ENCODE measurements at regions not wholly inside any gene's neighbourhood (a gene's known extent, or its start where the extent isn't known, plus 50 kb on each side); places are given as distances from the start of the nearest gene placed in this dataset.

GRCh38 chr1:115545096-115545720 is 96.6 kb upstream of the VANGL1 start:
- no peak overlapping the region for H3K9ac ChIP-seq
- no peak overlapping the region for H3K4me2 ChIP-seq (ENCODE audit: low read length)
- no peaks in the 10 kb centered on the region for H3K27me3 ChIP-seq (ENCODE audit: control insufficient read depth, insufficient read depth, low read length)
- peak overlapping the region; percentile 59 for H2AFZ ChIP-seq
- no peaks in the 10 kb centered on the region for H3K9me3 ChIP-seq (ENCODE audit: control insufficient read depth, low read length)
- no peaks in the 10 kb centered on the region for H3K79me2 ChIP-seq
- no peaks in the 10 kb centered on the region for H3K4me1 ChIP-seq
- no peak for TF ChIP-seq CTCF (IDR thresholded peaks at IDR 0.05)
- no peak overlapping the region for H3K4me3 ChIP-seq (ENCODE audit: low read depth, low read length)
- no peak overlapping the region for H3K27ac ChIP-seq
- no peaks in the 10 kb centered on the region for H3K36me3 ChIP-seq (ENCODE audit: control insufficient read depth, insufficient read depth, low read length)

- Histone ChIP-seq H2AFZ (no peak overlapping the region), H3K9ac (no peak overlapping the region), H3K36me3 (ENCODE audit: control insufficient read depth, insufficient read depth, low read length) (no peaks in the 10 kb centered on the region), H3K79me2 (no peaks in the 10 kb centered on the region), H3K27ac (no peak overlapping the region), H3K4me2 (ENCODE audit: low read length) (no peak overlapping the region), H3K4me3 (ENCODE audit: low read depth, low read length) (no peak overlapping the region), H3K4me1 (no peaks in the 10 kb centered on the region), H3K9me3 (ENCODE audit: control insufficient read depth, low read length) (no peaks in the 10 kb centered on the region), H3K27me3 (ENCODE audit: control insufficient read depth, insufficient read depth, low read length) (no peaks in the 10 kb centered on the region)
- no peak for TF ChIP-seq CTCF (IDR thresholded peaks at IDR 0.05)
Observed at GRCh38 chr1:115544131-115544530, 97.6 kb upstream of the VANGL1 start.

GRCh38 chr1:115543247-115543646 is 98.5 kb upstream of the VANGL1 start:
- Histone ChIP-seq H3K4me2 (ENCODE audit: low read length) (no peak overlapping the region), H3K9me3 (ENCODE audit: control insufficient read depth, low read length) (no peaks in the 10 kb centered on the region), H2AFZ (no peak overlapping the region), H3K4me3 (ENCODE audit: low read depth, low read length) (no peak overlapping the region), H3K27me3 (ENCODE audit: control insufficient read depth, insufficient read depth, low read length) (no peaks in the 10 kb centered on the region), H3K79me2 (no peaks in the 10 kb centered on the region), H3K27ac (no peak overlapping the region), H3K4me1 (no peaks in the 10 kb centered on the region), H3K36me3 (ENCODE audit: control insufficient read depth, insufficient read depth, low read length) (no peaks in the 10 kb centered on the region), H3K9ac (no peak overlapping the region)
- no peak for TF ChIP-seq CTCF (IDR thresholded peaks at IDR 0.05)

GRCh38 chr1:115539736-115540135 is 102.0 kb upstream of the VANGL1 start:
- no peak overlapping the region for H2AFZ ChIP-seq
- no peak overlapping the region for H3K4me3 ChIP-seq (ENCODE audit: low read depth, low read length)
- no peak overlapping the region for H3K9ac ChIP-seq
- no peaks in the 10 kb centered on the region for H3K4me1 ChIP-seq
- no peak overlapping the region for H3K27ac ChIP-seq
- no peaks in the 10 kb centered on the region for H3K79me2 ChIP-seq
- TF ChIP-seq CTCF (IDR thresholded peaks at IDR 0.05): no peak
- no peaks in the 10 kb centered on the region for H3K9me3 ChIP-seq (ENCODE audit: control insufficient read depth, low read length)
- H3K4me2 ChIP-seq (ENCODE audit: low read length): no peak overlapping the region
- H3K36me3 ChIP-seq (ENCODE audit: control insufficient read depth, insufficient read depth, low read length): no peaks in the 10 kb centered on the region
- no peaks in the 10 kb centered on the region for H3K27me3 ChIP-seq (ENCODE audit: control insufficient read depth, insufficient read depth, low read length)

- no peaks in the 10 kb centered on the region for H3K9me3 ChIP-seq (ENCODE audit: control insufficient read depth, low read length)
- H3K27ac ChIP-seq: no peak overlapping the region
- H3K4me2 ChIP-seq (ENCODE audit: low read length): no peak overlapping the region
- TF ChIP-seq CTCF (IDR thresholded peaks at IDR 0.05): no peak
- H3K36me3 ChIP-seq (ENCODE audit: control insufficient read depth, insufficient read depth, low read length): no peaks in the 10 kb centered on the region
- H3K4me1 ChIP-seq: no peaks in the 10 kb centered on the region
- no peaks in the 10 kb centered on the region for H3K27me3 ChIP-seq (ENCODE audit: control insufficient read depth, insufficient read depth, low read length)
- H3K4me3 ChIP-seq (ENCODE audit: low read depth, low read length): no peak overlapping the region
- H2AFZ ChIP-seq: no peak overlapping the region
- no peak overlapping the region for H3K9ac ChIP-seq
- no peaks in the 10 kb centered on the region for H3K79me2 ChIP-seq
Observed at GRCh38 chr1:115539061-115539460, 102.7 kb upstream of the VANGL1 start.

All from parathyroid adenoma (tissue), 2 donors.